SK-N-SH treated with all-trans-retinoic acid at 6 μM for 48 hours (cell line): ENCODE measurements at regions not wholly inside any gene's neighbourhood (a gene's known extent, or its start where the extent isn't known, plus 50 kb on each side); places are given as distances from the start of the nearest gene placed in this dataset.

Experiments
- CREB5 ChIP-seq: fragments of 250-450 bp; sonication (Bioruptor Pico); IDR thresholded peaks from 2 replicates; pipeline ENCODE4 v1.5.1; 2020; ENCODE audit warnings: low read depth, mild to moderate bottlenecking, moderate library complexity
- PATZ1 ChIP-seq: fragments of 250-450 bp; sonication (Bioruptor Pico); IDR thresholded peaks from 2 replicates; pipeline ENCODE4 v1.8.0; 2020; ENCODE audit warnings: mild to moderate bottlenecking, moderate library complexity, borderline replicate concordance
- ZFP30 ChIP-seq: fragments of 450-650 bp; formaldehyde crosslinking; IDR thresholded peaks from 2 replicates; pipeline ENCODE4 v1.5.0; 2022; ENCODE audit warnings: mild to moderate bottlenecking, moderate library complexity
- ZNF70 ChIP-seq: fragments of 450-650 bp; formaldehyde crosslinking; IDR thresholded peaks from 2 replicates; pipeline ENCODE4 v1.5.0; 2020; ENCODE audit warnings: mild to moderate bottlenecking, moderate library complexity

- TF ChIP-seq PATZ1 (CRISPR knock-in tag): no peak
- no peak for TF ChIP-seq ZNF70 (CRISPR knock-in tag)
- TF ChIP-seq CREB5 (CRISPR knock-in tag): no peak
- TF ChIP-seq ZFP30: no peak
These were observed 112.2 kb upstream of the ARMC2 start for GRCh38 chr6:108736002-108736361.
